GM12891 (cell line): ENCODE measurements at regions not wholly inside any gene's neighbourhood (a gene's known extent, or its start where the extent isn't known, plus 50 kb on each side); places are given as distances from the start of the nearest gene placed in this dataset.

Source experiments
- PAX5 ChIP-seq: IDR thresholded peaks from 2 replicates; pipeline ENCODE4 v1.6.1; 2011; ENCODE audit warnings: low read length, moderate library complexity, mild to moderate bottlenecking; ENCODE audit not compliant: insufficient read depth, severe bottlenecking
- POLR2A ChIP-seq: IDR thresholded peaks from 2 replicates; pipeline ENCODE4 v1.6.1; 2011; ENCODE audit warnings: low read depth, low read length, control low read depth
- POLR2AphosphoS5 ChIP-seq: IDR thresholded peaks from 2 replicates; pipeline ENCODE4 v1.6.1; 2011; ENCODE audit warnings: low read depth, low read length, control low read depth
- TAF1 ChIP-seq: IDR thresholded peaks from 2 replicates; pipeline ENCODE4 v1.6.1; 2011; ENCODE audit warnings: low read depth, low read length, control low read depth

- TF ChIP-seq POLR2A, result no peak
- no peak for TF ChIP-seq POLR2AphosphoS5
- no peak for TF ChIP-seq TAF1
- no peak for TF ChIP-seq PAX5
Measured at GRCh38 chr7:79722217-79722616, 268.8 kb upstream of the MAGI2 start.
